Left lung (tissue), 4 donors: ENCODE measurements at regions not wholly inside any gene's neighbourhood (a gene's known extent, or its start where the extent isn't known, plus 50 kb on each side); places are given as distances from the start of the nearest gene placed in this dataset.

ENCODE experiments used
- ATAC-seq: fragments of 200-7000 bp; cut with Tn5 transposase; one replicate; pipeline ENCODE4 v1.9.1; 2020; ENCODE audit warnings: moderate library complexity
- DNase-seq, 4 donors: peaks; one replicate each; pipeline ENCODE4 v3.0.0-alpha.2; 2013 to 2020
- H3K27ac ChIP-seq, 2 donors: fragments of 200-600 bp; sonication (generic) in 1 of 2; one replicate each; pipeline versions ENCODE4 v1.5.0 to v1.8.0; 2020 to 2021
- H3K27me3 ChIP-seq, 2 donors: fragments of 200-600 bp; sonication (generic) in 1 of 2; one replicate each; pipeline versions ENCODE4 v1.5.0 to v1.8.0; 2020 to 2021
- H3K36me3 ChIP-seq, 2 donors: fragments of 200-600 bp; sonication (generic) in 1 of 2; one replicate each; pipeline versions ENCODE4 v1.5.0 to v1.8.0; 2020 to 2021
- H3K4me1 ChIP-seq, 2 donors: fragments of 200-600 bp; one replicate each; pipeline ENCODE4 v1.8.0; 2021
- H3K4me3 ChIP-seq, 2 donors: fragments of 200-600 bp; sonication (generic) in 1 of 2; one replicate each; pipeline versions ENCODE4 v1.5.0 to v1.8.0; 2020 to 2021; ENCODE audit warnings: mild to moderate bottlenecking in 1 of 2
- H3K9me3 ChIP-seq, 2 donors: fragments of 200-600 bp; sonication (generic) in 1 of 2; one replicate each; pipeline versions ENCODE4 v1.5.0 to v1.8.0; 2020 to 2021
- intact Hi-C, 2 donors: fragments of 100-400 bp; cut with DNase I; formaldehyde crosslinking; loops; one replicate each; pipeline versions ENCODE4 v1.11.2 to v1.14.2; 2022
- TF ChIP-seq, protein P1 (sequence below), 2 donors: fragments of 200-600 bp; sonication (generic) in 1 of 2; IDR thresholded peaks; one replicate each; pipeline versions ENCODE4 v1.5.0 to v1.8.0; 2021; ENCODE audit warnings: antibody characterized with exemption in 2 of 2
- donor health status: DM: no; HTN: yes; CAD: no.
- donor health status: DM: no; HTN: no; CAD: no.

DNA sequence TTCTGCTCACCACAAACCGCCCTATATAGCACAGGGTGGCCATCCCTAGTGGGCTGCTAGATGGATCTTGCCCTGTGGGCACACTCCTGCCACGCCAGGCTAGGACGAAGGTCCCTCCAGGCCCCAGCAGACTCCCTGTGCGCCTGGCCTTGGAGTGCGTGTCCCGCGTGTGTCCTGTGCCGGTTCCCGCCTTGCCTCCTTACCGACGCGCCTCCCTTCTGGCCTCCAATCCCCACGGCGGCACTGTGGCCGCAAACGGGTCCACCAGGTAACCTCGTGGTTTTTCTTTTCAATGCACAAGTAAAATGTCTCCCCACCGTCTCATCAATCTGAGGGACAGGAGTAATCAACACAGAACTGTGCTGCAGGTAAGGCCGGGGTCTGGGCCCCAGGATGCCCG is 133.8 kb upstream of the PHACTR3 start:
- Histone ChIP-seq H3K27me3 (peaks cover 0 to 9% of the 10 kb centered on the region in 2 donors), H3K27ac (no peak overlapping the region), H3K4me3 (no peak overlapping the region), H3K9me3 (no peaks in the 10 kb centered on the region), H3K36me3 (no peaks in the 10 kb centered on the region), H3K4me1 (no peaks in the 10 kb centered on the region)
- no peak for ATAC-seq
- intact Hi-C loops = no loop called here
- TF ChIP-seq, protein P1, sequence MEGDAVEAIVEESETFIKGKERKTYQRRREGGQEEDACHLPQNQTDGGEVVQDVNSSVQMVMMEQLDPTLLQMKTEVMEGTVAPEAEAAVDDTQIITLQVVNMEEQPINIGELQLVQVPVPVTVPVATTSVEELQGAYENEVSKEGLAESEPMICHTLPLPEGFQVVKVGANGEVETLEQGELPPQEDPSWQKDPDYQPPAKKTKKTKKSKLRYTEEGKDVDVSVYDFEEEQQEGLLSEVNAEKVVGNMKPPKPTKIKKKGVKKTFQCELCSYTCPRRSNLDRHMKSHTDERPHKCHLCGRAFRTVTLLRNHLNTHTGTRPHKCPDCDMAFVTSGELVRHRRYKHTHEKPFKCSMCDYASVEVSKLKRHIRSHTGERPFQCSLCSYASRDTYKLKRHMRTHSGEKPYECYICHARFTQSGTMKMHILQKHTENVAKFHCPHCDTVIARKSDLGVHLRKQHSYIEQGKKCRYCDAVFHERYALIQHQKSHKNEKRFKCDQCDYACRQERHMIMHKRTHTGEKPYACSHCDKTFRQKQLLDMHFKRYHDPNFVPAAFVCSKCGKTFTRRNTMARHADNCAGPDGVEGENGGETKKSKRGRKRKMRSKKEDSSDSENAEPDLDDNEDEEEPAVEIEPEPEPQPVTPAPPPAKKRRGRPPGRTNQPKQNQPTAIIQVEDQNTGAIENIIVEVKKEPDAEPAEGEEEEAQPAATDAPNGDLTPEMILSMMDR (IDR thresholded peaks at IDR 0.05) = no peak
- no peak for DNase-seq

- ATAC-seq = no peak
- H3K4me1 ChIP-seq = no peaks in the 10 kb centered on the region
- TF ChIP-seq, protein P1 (IDR thresholded peaks at IDR 0.05) = no peak
Measured at GRCh38 chr20:59471653-59472421, 132.5 kb upstream of the PHACTR3 start.

DNA sequence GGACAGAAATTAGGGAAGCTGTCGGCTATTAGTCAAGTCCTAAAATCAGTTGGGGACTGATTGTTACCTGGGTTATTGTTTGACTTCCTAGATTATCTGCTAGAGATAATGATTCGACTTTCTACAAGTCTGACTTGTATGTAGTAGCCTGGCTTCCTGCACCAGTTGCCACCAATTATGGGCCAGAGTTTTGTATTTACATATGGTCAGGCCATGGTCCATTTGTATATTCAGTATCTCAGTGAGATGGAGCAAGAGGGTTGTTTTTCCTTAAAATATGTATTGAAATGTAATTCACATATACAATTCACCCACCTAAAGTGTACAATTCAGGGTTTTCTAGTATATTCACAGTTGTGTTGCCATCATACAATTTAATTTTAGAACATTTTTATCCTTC is 130.6 kb upstream of the PHACTR3 start:
- no peak overlapping the region for H3K27ac ChIP-seq
- H3K4me3 ChIP-seq = no peak overlapping the region
- peaks cover 0 to 14% of the 10 kb centered on the region in 2 donors for H3K27me3 ChIP-seq
- ATAC-seq (no peak), DNase-seq (no peak)
- no peaks in the 10 kb centered on the region for H3K9me3 ChIP-seq
- TF ChIP-seq, protein P1 (IDR thresholded peaks at IDR 0.05) = no peak
- H3K4me1 ChIP-seq = no peaks in the 10 kb centered on the region
- no peaks in the 10 kb centered on the region for H3K36me3 ChIP-seq
- intact Hi-C loops = no loop called here

More at GRCh38 chr20:59471653-59472421, 132.5 kb upstream of the PHACTR3 start:
- DNase-seq = no peak
- H3K9me3 ChIP-seq = no peaks in the 10 kb centered on the region
- H3K27ac ChIP-seq = no peak overlapping the region
- H3K27me3 ChIP-seq = peaks cover 0 to 14% of the 10 kb centered on the region in 2 donors
- intact Hi-C loops = no loop called here
- H3K36me3 ChIP-seq = no peaks in the 10 kb centered on the region
- no peak overlapping the region for H3K4me3 ChIP-seq

- peaks cover 0 to 41% of the 10 kb centered on the region in 2 donors for H3K27me3 ChIP-seq
- ATAC-seq (no peak), DNase-seq (no peak)
- H3K4me3 ChIP-seq = no peak overlapping the region
- H3K9me3 ChIP-seq = no peaks in the 10 kb centered on the region
- H3K27ac ChIP-seq = no peak overlapping the region
- intact Hi-C loops = no loop called here
- H3K4me1 ChIP-seq = no peaks in the 10 kb centered on the region
- TF ChIP-seq, protein P1 (IDR thresholded peaks at IDR 0.05) = no peak
- H3K36me3 ChIP-seq = no peaks in the 10 kb centered on the region
Measured at GRCh38 chr20:59481067-59481466, 123.3 kb upstream of the PHACTR3 start.

GRCh38 chr20:59481477-59482018 is 122.8 kb upstream of the PHACTR3 start:
- Histone ChIP-seq H3K36me3 (no peaks in the 10 kb centered on the region), H3K27me3 (peaks cover 0 to 41% of the 10 kb centered on the region in 2 donors), H3K4me1 (no peaks in the 10 kb centered on the region), H3K9me3 (no peaks in the 10 kb centered on the region), H3K4me3 (no peak overlapping the region), H3K27ac (no peak overlapping the region)
- ATAC-seq (no peak), DNase-seq (no peak)
- TF ChIP-seq, protein P1 (IDR thresholded peaks at IDR 0.05) = no peak
- intact Hi-C loops = no loop called here
